ENCODE measurements at regions not wholly inside any gene's neighbourhood (a gene's known extent, or its start where the extent isn't known, plus 50 kb on each side); places are given as distances from the start of the nearest gene placed in this dataset.

DNA sequence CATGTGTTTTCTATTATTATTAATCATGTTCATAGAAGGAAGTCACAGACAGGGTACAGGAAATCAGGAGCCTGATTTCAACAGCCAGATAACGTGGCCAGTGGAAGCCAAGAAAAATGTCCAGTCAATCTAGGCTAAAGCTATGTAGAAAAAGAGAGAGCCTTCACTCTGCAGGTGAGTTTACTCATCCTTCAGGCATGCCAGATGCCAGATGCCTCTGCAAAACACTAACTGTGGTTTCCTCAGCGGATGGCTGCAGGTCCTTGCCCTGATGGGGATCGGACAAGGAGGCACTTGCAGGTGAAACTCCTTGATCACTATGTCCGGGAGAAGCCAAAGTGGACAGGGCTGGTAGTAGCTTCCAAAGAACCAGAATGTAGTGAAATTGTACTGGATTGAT is 962.3 kb upstream of the RAG2 start:
- no peak for DNase-seq

DNA sequence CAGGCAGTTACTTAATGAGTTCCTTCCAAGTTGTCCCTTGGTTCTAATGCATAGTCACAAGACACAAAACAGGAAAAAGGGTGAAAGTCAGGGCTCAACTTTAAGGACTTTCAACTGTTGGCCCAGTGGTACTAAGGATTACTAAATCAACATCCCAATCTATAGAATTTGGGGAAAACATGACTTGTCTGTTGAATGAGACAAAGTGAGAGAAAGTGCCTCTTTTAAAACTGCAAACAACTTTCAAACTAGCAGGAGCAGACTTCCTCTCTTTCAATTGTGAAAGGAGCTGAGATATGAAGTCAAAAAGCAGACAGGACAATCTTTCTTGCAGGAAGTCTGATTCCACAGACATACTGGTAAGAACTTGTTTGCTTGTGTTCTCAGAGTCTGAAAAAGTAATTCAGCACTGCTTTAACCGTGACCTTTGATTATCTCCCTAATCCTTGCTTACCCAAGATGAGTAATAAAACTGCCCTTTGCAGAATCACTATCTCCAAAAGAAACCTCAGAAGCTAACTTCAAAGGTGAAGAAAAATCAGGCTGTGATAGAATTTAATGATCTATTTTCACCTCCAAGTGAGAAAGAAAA is 960.7 kb upstream of the RAG2 start:
- DNase-seq, result no peak

DNA sequence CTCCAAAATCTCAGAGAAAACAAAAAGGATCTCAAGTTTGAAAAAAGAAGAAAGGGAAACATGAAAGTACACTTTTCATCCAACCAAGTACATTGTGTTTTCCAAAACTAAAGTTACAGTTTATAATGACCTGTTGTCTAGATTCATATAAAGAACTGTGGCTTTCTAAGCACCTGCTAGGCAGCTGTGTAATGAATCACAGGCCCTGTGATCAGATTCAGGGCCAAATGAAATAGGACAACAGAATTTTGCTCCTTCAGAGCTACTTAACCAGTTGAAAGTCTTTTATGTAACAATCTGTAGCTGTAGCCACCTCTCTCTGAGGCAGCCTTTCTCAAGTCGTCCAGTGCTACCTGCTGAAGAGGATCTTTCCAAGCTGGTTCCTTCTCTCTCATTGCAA is 960.0 kb upstream of the RAG2 start:
- DNase-seq, result no peak

DNA sequence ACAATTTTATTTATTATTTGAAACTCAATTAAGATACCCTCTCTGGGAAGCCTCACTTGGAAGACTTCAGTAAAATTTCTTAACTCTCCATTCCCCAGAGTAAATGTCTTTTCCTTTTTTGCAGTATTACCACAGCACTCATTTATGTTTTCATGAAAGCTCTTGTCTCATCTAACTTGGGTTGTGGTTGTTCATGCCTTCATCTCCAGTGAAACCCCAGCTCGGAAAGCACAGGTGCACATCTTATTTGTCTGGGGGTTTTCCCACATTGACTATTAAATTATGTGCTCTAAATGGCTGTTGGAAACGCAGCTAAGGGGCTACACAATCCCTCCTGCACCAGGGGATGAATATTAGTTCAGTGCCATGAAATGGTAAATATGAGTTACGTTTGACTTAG is 954.2 kb upstream of the RAG2 start:
- DNase-seq, result no peak

DNA sequence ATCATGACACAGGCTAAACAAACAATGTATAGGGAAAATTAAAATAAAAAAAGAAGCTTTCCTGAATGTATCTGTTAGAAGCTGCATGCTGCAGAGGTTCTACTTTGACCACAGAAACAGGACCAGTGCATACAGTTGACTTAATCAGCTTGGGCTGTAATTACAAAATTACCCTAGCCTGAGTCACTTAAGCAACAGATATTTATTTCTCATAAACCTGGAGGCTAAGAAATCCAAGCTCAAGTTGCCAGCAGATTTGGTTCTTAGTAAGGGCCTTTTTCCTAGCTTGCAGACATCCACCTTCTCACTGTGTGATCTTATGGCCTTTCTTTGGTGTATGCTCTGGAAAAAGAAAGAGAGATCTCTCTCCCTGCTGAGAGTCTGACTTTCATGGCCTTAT is 946.5 kb upstream of the RAG2 start:
- DNase-seq, result no peak

DNA sequence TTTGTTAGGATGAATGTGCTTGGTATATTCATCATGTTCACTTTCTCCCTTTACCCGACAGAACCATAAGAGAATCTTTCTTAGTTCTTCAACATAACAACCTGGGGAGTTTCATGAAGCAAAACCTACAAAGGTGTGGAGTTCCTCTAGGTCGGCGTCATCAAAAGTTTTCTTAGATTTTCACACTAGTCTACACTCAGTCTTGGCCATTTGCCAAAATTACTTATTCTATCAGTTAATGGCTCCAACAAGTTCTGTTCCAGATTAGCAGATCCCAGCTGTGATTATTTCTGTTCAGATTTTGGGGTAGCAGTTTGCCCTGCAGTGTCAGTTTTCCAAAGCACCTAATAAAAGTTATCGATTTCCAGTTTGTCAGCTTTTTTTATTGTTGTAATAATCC is 935.8 kb upstream of the RAG2 start:
- DNase-seq, result no peak

DNA sequence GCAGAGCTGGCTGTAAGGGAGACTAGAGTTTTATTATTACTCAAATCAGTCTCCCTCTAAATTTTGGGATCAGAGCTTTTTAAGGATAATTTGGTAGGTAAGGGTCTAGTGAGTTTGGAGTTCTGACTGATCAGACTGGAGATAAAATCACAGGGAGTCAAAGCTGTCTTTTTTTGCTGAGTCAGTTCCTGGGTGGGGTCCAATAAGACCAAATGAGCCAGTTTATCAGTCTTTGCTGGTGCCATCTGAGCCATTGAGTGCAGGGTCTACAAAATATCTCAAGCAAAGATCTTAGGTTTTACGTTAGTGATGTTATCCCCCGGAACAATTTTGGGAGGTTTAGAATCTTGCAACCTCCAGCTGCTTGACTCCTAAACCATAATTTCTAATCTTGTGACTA is 935.1 kb upstream of the RAG2 start:
- no peak for DNase-seq

DNA sequence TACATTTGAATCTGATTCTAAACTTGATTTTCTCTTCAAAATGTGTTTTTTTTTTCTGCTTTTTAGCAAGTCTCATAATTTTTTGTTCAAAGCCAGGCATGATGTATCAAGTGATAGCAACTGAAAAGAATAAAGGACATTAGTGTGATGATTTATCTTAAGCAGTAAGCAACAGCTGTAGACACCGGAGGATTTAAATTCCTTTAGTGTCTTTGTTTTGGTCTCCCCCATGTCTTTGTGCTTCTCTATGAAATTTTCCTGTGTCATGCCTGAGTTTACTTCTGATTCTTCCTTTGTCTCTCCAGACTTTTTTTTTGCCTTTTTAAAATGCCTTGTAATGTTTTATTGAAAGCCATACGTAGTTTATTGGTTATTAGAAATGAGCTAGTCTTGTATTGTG is 934.2 kb upstream of the RAG2 start:
- DNase-seq, result no peak

DNA sequence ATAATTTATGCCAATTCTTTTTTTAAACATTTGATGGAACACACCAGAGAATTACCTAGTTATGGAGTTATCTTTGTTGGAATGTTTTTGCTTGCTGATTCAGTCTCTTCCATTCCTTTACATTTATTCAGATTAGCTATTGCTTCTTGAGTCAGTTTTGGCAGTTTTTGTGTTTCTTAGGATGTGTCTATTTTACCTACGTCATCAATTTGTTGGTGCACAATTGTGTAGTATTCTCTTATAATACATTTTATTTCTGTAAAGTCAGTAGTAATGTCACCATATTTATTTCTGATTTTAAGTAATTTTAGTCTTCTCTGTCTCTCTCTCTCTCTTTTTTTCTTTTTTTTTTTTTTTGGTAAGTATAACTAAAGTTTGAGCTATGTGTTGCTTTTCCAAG is 929.5 kb upstream of the RAG2 start:
- DNase-seq, result no peak

DNA sequence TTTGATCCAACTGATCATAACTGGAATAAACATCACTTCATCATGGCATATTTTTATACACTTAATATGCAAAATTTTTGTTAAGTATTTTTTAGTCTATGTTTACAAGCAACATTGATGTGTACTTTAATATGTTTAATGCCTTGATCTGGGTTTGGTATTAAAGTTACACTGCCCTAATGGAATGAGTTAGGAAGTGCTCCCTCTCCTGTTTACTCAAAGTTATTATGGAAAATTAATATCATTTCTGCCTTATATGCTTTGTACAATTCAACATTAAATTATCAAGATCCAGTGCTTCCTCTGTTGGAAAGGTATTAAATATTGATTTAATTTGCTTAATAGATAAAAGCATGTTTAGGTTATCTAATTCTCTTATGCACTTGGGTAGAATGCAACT is 927.3 kb upstream of the RAG2 start:
- no peak for DNase-seq

DNA sequence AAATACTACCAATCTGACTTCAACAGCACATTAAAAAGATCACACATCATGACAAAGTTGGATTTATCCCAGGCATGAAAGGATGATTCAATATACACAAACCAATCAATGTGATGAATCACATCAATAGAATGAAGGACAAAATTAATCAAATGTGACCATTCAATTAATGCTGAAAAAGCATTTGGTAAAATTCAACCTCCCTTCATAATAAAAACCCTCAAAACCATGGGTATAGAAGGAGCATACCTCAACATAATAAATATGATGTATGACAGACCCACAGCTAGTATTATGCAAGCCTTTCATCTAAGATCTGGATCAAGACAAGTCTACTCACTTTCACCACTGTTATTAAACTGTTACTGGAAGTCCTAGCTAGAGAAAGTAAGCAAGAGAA is 921.7 kb upstream of the RAG2 start:
- no peak for DNase-seq

DNA sequence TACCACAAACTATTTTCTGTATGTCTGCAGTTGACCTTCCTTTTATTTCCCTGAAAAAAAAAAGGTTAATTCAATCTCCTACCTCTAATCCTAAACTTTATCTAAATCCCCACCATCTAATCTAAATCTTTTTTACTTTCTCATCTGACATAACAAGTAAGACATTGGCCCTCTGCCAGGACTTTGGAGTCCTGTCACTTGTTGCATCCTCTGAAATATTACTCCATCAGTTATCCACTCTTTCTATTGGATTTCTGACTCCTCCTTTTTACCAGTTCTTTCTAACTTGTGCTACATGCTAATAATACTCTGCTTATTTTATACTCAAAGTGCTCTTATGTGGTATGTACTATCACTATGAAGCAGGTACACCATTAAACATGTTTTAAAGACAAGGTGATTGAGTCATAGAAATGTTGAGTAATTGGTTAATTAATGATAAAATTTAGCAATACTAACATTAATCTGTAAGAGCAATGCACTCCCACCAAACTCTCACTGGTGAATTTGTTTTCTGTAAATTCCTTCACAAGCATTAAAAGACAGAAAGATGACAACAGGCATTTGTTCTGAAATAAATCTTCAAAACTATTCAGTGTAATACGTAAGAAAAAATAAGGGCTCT is 914.2 kb upstream of the RAG2 start:
- no peak for DNase-seq

DNA sequence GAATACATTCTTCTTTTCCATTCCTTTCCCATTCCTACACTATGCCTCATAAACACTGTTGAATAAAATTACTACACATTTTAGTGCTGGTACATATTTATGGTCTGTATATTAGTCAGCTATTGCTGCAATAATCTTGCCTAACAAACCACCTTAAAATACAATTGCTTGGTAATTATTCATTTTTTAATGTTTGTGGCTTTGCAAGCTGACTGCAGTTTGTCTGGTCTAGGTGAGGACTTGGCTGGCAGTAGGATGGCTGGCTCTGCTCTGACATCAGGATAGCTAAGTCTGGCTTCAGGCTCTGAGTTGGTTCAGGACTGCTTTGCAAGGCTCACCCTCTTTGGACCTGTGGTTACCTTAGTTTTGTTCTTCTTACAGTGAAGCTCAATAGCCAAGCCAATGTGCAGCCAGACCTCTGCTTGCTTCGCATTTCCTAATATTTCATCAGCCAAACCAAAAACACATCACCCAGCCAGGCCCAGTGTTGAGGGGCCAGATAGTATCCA is 913.4 kb upstream of the RAG2 start:
- no peak for DNase-seq

DNA sequence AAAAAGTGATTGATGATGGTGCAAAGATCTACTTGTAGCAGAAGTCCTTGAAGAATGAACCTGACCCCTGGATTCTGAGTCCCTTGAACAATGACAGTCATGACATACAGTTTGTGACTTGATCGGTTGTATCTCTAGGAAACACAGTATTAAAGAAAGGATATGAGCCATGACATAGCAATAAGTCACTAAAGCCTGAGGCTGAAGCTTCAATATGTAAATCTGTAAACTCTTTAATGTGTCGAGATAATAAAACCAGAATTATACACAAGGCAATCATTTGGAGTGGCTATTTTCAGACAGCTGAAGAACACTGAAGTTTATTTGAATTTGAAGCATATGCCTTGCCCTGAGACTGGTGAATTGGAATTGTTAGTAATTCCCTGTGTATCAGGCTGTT is 911.5 kb upstream of the RAG2 start:
- DNase-seq, result no peak

DNA sequence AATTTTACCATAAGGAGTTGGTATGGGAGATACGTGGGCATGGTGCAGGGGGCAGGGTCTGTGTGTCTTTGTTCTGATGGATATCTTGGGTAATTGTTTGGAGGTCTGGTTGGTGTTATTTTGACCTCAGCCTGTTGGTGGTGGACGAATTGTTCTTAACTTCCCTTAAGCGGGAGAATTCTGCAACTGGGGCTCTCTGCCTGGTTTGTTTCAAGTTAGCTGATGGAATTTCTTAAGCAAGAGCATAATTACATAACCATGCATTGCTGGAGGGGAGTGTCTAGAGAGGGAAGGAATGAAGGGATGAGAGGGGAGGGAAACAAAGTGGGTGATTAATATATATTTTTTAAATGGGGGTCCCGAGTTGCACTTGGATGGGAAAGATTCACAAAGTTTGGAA is 908.5 kb upstream of the RAG2 start:
- DNase-seq, result no peak

DNA sequence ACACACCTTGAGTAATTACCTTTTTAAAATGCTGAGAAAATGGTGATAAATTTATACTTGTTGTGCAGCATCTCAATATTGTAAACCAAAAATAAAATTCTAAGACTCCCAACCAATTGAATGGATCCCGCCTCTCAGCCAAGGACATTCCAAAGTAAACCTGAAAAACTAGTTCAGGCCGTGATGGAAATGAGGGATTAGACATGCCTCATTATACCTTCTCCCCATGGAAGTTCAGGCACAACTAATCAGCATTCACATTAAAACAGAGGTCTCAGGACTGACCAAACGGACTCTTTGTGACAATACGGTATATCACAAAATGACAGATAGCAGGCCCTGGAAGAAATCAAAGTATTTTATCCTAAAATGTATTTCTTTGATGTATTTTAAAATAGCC is 907.4 kb upstream of the RAG2 start:
- no peak for DNase-seq

DNA sequence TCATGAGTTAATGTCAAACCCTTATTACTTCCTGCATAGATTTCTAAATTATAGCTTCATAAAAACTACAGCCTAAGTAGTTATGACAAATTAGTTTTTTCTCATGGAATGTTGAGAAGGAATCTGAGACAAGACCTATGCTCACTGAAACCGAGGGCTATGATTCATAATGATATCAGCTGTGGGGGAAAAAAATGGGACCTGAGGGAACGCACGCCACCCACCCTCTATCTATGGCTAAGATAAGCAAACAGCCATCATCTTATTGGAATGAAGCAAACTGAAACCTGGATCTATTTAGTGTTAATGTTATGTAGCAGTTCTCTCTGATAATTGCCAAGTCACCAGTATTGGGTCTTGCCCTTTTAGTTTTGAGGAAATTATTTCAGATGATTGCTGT is 906.9 kb upstream of the RAG2 start:
- DNase-seq, result no peak

DNA sequence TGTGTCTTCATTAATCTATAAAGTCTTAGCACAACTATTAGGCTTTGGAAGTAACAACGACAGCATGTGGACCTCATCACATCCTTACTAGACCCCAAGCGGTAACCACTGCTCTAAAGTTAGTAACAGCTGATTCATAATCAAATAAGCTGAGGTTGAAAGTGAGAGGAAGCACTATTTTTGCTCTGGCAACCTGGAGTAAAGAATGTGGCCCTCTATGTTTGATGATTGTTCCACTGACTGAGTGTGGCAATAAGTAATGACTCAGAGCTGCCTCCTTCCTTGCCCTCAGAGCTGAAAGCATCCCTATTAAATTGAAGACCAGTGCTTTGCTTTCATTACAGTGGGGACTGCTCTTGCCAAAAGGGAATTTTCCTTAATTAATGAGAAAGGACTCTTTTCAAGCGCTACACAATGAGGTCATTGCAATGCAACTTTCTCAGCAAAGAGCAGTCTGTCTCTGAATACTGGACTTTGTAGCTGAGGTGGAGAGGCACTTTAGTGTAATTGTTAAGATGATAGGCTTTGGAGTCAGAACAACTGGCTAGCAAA is 906.1 kb upstream of the RAG2 start:
- DNase-seq, result no peak

DNA sequence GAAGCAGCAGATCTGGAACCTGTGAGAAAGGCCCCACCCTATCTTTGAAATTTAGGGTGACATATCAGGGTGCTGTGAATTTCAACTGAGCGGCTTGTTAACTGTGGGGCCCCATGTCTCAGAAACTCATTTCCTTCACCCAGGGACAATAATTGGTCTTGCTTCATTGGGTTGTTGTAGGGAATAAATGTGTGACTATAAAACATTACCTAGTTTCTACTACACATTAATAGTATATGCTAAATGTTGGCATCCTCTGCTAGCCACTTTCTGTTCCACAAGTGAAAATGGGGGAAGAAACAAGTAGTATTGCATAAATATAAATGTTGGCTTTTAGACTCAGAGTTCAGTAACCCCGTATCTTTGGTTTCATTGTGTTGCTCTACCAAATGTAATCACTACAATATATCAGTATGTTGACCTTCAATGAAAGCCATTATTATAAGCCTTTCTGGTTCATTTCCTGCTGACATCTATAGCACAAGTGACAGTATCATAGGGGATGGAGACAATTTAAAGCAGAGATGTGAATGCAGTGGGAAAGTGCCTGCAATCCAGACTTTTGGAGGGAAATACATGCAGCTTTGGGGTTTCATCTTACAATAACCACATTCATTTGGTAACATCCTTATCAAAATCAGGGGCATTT is 905.5 kb upstream of the RAG2 start:
- DNase-seq, result no peak

DNA sequence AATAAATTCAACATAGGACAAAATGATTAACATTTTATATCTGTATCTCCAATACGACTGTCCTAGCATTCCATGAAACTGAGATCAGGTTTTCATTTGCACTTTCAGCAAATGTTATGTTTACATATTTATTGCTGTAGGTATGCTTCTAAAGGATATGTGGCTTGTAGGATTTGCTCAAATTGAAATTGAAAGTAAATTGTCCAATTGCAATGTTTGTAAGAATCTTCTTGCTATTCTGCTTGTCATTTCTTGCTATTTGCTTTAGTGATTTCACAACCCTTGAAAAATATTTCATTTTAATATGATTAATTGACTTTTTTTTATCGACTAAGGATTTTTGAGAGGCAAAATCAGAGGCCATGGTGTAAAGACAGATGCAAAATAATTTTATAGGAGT is 904.2 kb upstream of the RAG2 start:
- no peak for DNase-seq

DNA sequence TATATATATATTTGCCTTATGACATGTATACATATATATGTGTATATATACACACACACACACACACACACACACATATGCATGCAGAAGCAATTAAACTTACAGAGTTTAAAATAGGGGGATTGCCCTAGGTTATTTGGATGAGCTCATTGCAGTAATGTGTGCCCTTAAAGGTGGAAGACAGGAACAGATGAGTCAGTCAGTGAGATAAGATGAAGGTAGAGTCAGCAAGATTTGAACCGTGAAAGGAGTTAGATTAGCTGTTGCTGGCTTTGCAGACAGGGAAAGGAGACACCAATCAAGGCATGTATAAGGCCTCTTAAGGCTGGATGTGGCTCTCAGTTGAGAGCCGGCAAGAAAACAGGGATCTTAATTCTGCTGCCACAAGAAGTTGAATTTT is 902.4 kb upstream of the RAG2 start:
- DNase-seq, result no peak

DNA sequence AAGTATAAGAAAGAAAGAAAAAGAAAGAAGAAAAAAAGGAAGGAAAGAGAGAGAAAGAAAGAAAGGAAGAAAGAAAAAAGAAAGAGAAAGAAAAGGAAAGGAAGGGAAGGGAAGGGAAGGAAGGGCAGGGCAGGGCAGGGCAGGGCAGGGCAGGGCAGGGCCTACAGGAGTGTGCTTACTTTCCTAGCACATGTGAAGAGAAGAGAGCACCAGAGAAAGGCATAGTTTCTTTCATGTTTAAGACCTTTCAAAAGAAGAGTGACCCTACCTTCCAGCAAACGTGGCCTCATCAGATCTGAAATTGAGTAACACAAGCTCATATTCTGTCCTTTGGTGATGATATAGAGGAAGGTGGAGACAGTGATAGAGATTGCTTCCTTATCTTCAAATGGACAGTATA is 899.3 kb upstream of the RAG2 start:
- no peak for DNase-seq

DNA sequence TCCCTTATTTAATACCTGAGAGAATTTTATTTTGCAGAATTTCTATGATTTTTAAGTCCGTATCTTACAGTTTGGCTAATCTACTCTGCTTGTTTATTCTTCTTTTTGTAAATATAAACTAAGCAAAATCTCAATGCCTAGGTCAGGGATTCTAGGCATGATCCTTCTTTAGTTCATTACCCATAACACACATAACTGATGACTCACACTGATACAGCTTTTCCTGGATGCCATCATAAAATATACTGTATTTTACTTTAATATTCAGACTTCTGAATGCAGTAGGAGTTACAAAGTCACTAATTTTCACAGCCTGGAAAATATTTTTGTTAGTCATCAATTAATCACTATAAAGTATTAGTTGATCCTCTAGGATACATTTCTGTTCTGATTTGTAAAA is 898.2 kb upstream of the RAG2 start:
- no peak for DNase-seq

DNA sequence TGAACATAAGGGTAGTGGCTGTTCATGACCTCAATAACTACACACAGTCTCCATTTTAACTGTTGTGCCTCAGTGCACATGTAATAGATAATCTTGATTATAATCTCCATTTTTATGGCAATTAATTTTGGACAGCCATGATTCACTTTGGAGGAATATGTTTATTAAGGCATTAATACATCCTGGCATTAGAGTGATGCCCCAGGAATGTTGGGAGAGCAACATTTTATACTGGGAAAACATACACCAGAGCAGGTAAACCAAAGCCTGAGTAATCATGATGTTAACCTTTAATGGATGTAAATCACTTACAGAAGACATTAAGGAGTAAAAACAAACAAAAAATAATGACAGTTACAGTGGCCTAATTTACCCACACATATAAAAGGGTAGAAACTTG is 886.3 kb upstream of the RAG2 start:
- no peak for DNase-seq

Measured in T-helper 1 cell (primary cell).